Stimulated activated CD8-positive, alpha-beta memory T cell treated with anti-CD3 and anti-CD28 coated beads, Interleukin-15, amount 100 ng/mL, for 1 hour (primary cell): ENCODE measurements at regions not wholly inside any gene's neighbourhood (a gene's known extent, or its start where the extent isn't known, plus 50 kb on each side); places are given as distances from the start of the nearest gene placed in this dataset.

Experiments
- DNase-seq: peaks from one replicate; pipeline ENCODE4 v3.0.0-alpha.2; 2020; ENCODE audit warnings: low read depth

GRCh38 chr9:7946458-7946857 is 146.9 kb upstream of the DMAC1 start:
- no peak for DNase-seq

- no peak for DNase-seq
These were observed 145.0 kb upstream of the DMAC1 start for GRCh38 chr9:7944572-7944971.

- DNase-seq: no peak
These were observed 138.3 kb upstream of the DMAC1 start for GRCh38 chr9:7937761-7938491.

GRCh38 chr9:7936996-7937395 is 137.4 kb upstream of the DMAC1 start:
- no peak for DNase-seq

GRCh38 chr9:7936163-7936562 is 136.6 kb upstream of the DMAC1 start:
- DNase-seq: no peak

GRCh38 chr9:7935681-7936080 is 136.1 kb upstream of the DMAC1 start:
- DNase-seq: no peak

GRCh38 chr9:7932767-7933166 is 133.2 kb upstream of the DMAC1 start:
- no peak for DNase-seq

GRCh38 chr9:7930613-7931012 is 131.0 kb upstream of the DMAC1 start:
- DNase-seq: no peak

GRCh38 chr9:7921545-7922197 is 122.1 kb upstream of the DMAC1 start:
- no peak for DNase-seq

- DNase-seq: no peak
These were observed 112.5 kb upstream of the DMAC1 start for GRCh38 chr9:7912037-7912535.

GRCh38 chr9:7910426-7911020 is 110.9 kb upstream of the DMAC1 start:
- no peak for DNase-seq

- no peak for DNase-seq
These were observed 110.0 kb upstream of the DMAC1 start for GRCh38 chr9:7909537-7909936.

GRCh38 chr9:7907551-7908337 is 108.2 kb upstream of the DMAC1 start:
- DNase-seq: no peak

GRCh38 chr9:7906783-7907550 is 107.4 kb upstream of the DMAC1 start:
- DNase-seq: no peak

GRCh38 chr9:7901621-7902020 is 102.0 kb upstream of the DMAC1 start:
- no peak for DNase-seq

GRCh38 chr9:7900541-7900940 is 101.0 kb upstream of the DMAC1 start:
- DNase-seq: no peak

- no peak for DNase-seq
These were observed 100.2 kb upstream of the DMAC1 start for GRCh38 chr9:7899753-7900152.

GRCh38 chr9:7894231-7894630 is 94.7 kb upstream of the DMAC1 start:
- DNase-seq: no peak

- no peak for DNase-seq
These were observed 93.4 kb upstream of the DMAC1 start for GRCh38 chr9:7892975-7893374.

GRCh38 chr9:7879551-7880245 is 80.1 kb upstream of the DMAC1 start:
- no peak for DNase-seq
